GM12872 (cell line): ENCODE measurements at regions not wholly inside any gene's neighbourhood (a gene's known extent, or its start where the extent isn't known, plus 50 kb on each side); places are given as distances from the start of the nearest gene placed in this dataset.

Experiments used
- TF ChIP-seq, protein P1 (sequence below): IDR thresholded peaks from 3 replicates; pipeline ENCODE4 v1.5.1; 2011; ENCODE audit warnings: low read depth, mild to moderate bottlenecking, low read length, moderate library complexity; ENCODE audit not compliant: insufficient read depth

DNA sequence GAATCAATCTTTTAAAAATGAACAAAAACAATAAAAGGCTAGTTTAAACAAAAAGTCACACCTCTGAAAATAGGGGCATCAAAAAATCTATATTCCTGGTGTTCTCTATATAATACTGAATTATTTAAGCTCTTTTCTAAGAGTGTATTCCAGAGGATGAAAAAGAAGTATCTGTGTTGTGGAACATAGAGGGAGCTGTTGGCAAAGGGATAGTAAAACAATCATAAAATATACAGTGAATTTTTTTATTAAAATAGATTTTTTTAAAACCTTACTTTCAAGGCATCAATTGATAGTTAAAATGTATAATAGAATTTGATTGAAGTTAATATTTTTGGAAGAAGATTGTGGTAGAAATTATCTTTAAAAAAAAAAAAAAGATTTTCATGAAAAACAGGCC lies 1409.1 kb upstream of the CELF2 start:
- TF ChIP-seq, protein P1, sequence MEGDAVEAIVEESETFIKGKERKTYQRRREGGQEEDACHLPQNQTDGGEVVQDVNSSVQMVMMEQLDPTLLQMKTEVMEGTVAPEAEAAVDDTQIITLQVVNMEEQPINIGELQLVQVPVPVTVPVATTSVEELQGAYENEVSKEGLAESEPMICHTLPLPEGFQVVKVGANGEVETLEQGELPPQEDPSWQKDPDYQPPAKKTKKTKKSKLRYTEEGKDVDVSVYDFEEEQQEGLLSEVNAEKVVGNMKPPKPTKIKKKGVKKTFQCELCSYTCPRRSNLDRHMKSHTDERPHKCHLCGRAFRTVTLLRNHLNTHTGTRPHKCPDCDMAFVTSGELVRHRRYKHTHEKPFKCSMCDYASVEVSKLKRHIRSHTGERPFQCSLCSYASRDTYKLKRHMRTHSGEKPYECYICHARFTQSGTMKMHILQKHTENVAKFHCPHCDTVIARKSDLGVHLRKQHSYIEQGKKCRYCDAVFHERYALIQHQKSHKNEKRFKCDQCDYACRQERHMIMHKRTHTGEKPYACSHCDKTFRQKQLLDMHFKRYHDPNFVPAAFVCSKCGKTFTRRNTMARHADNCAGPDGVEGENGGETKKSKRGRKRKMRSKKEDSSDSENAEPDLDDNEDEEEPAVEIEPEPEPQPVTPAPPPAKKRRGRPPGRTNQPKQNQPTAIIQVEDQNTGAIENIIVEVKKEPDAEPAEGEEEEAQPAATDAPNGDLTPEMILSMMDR: no peak

DNA sequence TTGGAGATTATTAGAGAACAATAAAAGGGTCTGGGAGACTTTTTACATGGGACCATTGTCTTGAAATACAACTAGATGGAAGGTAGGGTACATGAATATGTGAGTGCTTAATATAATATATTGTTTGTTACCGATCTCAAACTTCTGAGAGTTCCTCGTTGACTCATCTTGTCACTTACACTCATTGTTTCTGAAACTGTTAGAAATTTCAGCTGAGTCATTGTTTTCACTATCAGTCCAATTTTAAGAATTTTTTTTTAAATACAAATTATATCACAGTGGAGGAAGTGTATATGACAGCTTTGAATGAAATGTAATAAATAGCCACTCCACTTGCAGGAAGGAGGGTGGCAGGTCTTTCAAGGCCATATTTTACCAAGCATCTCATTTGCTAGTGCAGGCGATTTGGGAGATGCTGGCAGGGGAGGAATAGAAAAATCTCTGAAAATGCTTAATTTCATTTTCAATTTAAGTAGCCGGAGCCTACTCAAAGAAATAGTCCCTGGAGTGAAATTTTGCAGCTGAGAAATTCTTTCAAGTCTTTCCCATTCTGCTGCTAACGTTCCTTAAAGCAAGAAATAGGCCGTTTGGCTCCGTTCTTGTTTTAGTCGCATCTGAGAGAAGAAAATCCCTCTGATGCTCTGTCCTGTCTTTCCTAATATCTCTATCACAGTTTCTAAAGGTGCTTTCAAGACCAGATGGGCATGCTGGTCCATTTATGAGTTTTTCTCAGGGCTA lies 1404.2 kb upstream of the CELF2 start:
- TF ChIP-seq, protein P1: no peak

DNA sequence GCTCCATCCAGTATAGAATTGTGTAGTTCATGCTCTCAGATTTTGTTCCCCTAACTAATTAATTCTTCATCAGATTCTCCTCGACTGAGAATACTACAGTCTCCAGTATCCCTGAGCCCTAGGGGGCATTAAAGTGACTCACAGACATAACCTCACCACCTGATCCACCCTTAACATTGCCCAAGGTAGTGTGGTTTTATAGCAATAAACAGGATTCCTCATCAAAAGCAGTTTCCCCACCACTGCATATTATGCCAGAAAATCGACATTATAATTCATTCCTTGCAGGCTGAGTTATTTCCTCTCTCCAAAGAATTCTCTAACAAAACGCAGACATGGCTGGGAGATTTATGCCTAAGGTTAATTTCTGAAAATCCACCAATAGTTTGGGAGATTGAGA lies 1402.5 kb upstream of the CELF2 start:
- TF ChIP-seq, protein P1: no peak

DNA sequence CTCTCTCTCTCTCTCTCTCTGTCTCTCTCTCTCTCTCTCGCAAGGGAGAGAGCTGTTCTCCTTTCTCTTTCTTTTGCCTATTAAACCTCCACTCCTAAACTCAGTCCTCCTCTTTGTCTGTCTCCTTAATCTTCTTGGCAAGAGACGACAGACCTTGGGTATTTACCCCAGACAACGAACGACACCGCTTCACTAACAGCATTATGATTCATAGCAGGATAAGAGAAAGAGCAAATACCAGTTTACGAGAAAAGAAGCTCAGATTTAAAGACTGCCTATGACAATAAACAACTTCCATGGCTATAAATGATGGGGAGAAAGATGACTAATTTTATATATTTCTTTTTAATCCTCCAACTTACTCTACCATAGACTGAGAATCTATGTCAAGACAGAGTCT lies 1396.5 kb upstream of the CELF2 start:
- TF ChIP-seq, protein P1: no peak

DNA sequence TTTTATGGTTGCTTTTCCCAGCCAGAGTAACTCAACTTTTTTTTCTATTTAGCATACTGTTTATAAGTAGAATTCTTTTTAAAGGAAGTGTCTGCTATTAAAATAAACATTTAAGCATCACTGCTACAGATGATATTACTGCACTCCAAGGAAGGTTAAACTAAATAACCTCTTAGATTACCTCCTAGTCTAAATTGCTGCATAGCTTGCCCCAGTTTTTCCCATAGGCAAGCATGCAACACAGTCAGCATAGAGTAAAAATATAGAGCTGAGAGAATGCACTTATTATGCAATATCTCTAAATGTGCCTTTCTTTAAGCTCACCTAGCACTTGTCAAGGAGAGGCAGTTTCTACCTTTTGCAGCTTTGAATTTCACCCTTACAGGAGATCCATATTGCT lies 1392.4 kb upstream of the CELF2 start:
- TF ChIP-seq, protein P1: no peak

DNA sequence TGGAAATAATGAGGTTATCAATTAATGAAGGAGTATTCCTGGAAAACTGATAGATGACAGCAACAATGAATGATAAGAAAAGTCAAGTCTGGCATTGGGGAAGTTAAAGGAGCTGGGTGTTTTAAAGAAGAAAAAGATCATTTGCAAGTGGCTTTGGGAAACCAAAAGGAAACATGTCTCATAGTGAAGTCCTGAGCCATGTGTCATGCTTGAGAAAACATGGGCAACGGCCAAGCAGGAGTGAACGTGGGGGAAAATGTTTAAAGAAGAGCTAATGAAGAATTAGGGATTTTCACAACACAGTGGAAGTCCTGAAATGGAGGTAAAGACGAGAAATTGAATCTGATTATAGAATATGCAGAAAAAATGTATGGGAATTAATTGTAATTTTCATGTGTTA lies 1383.2 kb upstream of the CELF2 start:
- TF ChIP-seq, protein P1: no peak

DNA sequence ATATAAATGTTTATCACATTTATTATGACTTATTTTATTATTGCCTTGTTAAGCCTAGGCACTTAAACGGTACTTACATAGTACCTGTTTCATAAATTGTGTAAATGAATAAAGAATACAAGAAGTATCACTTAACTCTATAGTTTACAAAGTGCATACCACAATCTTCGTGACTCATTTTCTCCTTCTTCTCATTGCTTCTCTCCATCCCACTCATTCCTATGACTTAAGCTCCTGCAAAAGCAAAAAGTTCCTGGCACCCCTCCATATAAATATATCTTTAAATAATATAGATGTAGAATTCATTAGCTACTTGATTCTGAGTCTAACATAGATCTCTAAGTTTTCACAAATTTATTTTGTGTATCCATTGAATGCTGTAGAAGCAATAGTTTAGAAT lies 1382.0 kb upstream of the CELF2 start:
- TF ChIP-seq, protein P1: no peak

DNA sequence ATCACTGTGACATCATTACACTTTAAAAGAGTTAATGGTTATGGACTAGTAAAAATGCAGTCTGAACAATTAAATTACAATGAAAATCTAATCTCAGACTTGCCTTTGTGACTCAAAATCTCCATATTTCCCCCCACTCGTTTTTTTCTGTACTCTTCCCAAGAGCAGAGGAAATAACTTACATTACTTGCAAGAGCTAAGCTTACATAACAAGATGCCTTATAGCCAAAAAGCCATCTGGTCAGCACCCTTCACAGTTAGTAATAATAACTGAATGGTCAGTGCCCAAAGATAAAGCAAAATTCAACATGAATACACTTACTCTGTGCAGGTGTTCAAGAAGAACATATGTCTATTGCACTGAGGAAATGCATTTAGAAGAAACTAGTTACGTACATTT lies 1381.5 kb upstream of the CELF2 start:
- TF ChIP-seq, protein P1: no peak
